CD14-positive monocyte (primary cell): ENCODE measurements at regions not wholly inside any gene's neighbourhood (a gene's known extent, or its start where the extent isn't known, plus 50 kb on each side); places are given as distances from the start of the nearest gene placed in this dataset.

ENCODE experiments used
- DNase-seq, 3 donors: peaks; one replicate each; pipeline ENCODE4 v3.0.0-alpha.2; 2011 to 2022
- H2AFZ ChIP-seq: 2 replicates; pipeline ENCODE4 v1.6.0; 2012; ENCODE audit warnings: mild to moderate bottlenecking, low read depth, low read length, inconsistent platforms; ENCODE audit not compliant: insufficient read depth, poor library complexity, severe bottlenecking
- H3K27ac ChIP-seq, 2 donors: 1 replicate in 1 of 2; 2 replicates in 1 of 2; pipeline ENCODE4 v1.5.1; 2012 to 2013; ENCODE audit warnings: low read length in 2 of 2, control low read depth in 1 of 2, inconsistent platforms in 1 of 2, low read depth in 1 of 2, mild to moderate bottlenecking in 1 of 2
- H3K27me3 ChIP-seq, 2 donors: one replicate each; pipeline versions ENCODE4 v1.6.0 to v1.6.1; 2011 to 2013; ENCODE audit warnings: low read length in 2 of 2; ENCODE audit not compliant: control insufficient read depth in 2 of 2, insufficient read depth in 2 of 2
- H3K36me3 ChIP-seq, 2 donors: replicated peaks in 1 of 2; 1 replicate in 1 of 2; 2 replicates in 1 of 2; pipeline versions ENCODE4 v1.5.1 to v1.6.1; 2012 to 2013; ENCODE audit warnings: low read length in 2 of 2, control low read depth in 1 of 2, inconsistent platforms in 1 of 2, mild to moderate bottlenecking in 1 of 2; ENCODE audit not compliant: insufficient read depth in 2 of 2, control insufficient read depth in 1 of 2
- H3K4me1 ChIP-seq, 2 donors: 1 replicate in 1 of 2; 2 replicates in 1 of 2; pipeline versions ENCODE4 v1.5.1 to v1.6.1; 2012 to 2013; ENCODE audit warnings: low read length in 2 of 2, control low read depth in 1 of 2, inconsistent platforms in 1 of 2, mild to moderate bottlenecking in 1 of 2, moderate library complexity in 1 of 2; ENCODE audit not compliant: insufficient read depth in 2 of 2, control insufficient read depth in 1 of 2
- H3K4me2 ChIP-seq: replicated peaks from 2 replicates; pipeline ENCODE3; 2012; ENCODE audit warnings: low read length, moderate library complexity, mild to moderate bottlenecking; ENCODE audit not compliant: poor library complexity, severe bottlenecking; ENCODE audit errors: extremely low read depth
- H3K4me3 ChIP-seq, 3 experiments: fragments of 200-600 bp in 1 of 3; sonication (generic) in 1 of 3; replicated peaks in 1 of 3; 1 replicate in 2 of 3; 2 replicates in 1 of 3; pipeline ENCODE4 v1.5.1; 2011 to 2013; ENCODE audit warnings: low read length in 3 of 3, mild to moderate bottlenecking in 3 of 3, control low read depth in 2 of 3, low read depth in 2 of 3, inconsistent platforms in 1 of 3, moderate library complexity in 1 of 3
- H3K79me2 ChIP-seq: 2 replicates; pipeline ENCODE4 v1.6.0; 2012; ENCODE audit warnings: mild to moderate bottlenecking, control low read depth, inconsistent platforms, low read length, moderate library complexity; ENCODE audit not compliant: insufficient read depth
- H3K9ac ChIP-seq: 2 replicates; pipeline ENCODE4 v1.6.0; 2017; ENCODE audit warnings: low read length, mild to moderate bottlenecking; ENCODE audit not compliant: insufficient read depth, poor library complexity, severe bottlenecking
- H3K9me3 ChIP-seq, 2 donors: replicated peaks in 1 of 2; 1 replicate in 1 of 2; 2 replicates in 1 of 2; pipeline versions ENCODE4 v1.5.1 to v1.6.1; 2012 to 2013; ENCODE audit warnings: low read length in 2 of 2, control low read depth in 1 of 2; ENCODE audit not compliant: control insufficient read depth in 1 of 2, insufficient read depth in 1 of 2
- H4K20me1 ChIP-seq: 2 replicates; pipeline ENCODE4 v1.6.0; 2012; ENCODE audit warnings: mild to moderate bottlenecking, low read length, control low read depth, moderate library complexity; ENCODE audit not compliant: insufficient read depth
- H3K27ac Mint-ChIP-seq, 7 donors: one replicate each; pipeline ENCODE4 v1.8.0; 2020; ENCODE audit warnings: mild to moderate bottlenecking in 7 of 7, mixed read lengths in 7 of 7, moderate library complexity in 6 of 7, inconsistent platforms in 2 of 7
- H3K27me3 Mint-ChIP-seq, 3 donors: one replicate each; pipeline ENCODE4 v1.8.0; 2021 to 2022; ENCODE audit warnings: low read depth in 3 of 3, mild to moderate bottlenecking in 3 of 3, mixed read lengths in 3 of 3, moderate library complexity in 3 of 3, inconsistent platforms in 1 of 3
- H3K36me3 Mint-ChIP-seq, 2 donors: one replicate each; pipeline ENCODE4 v1.8.0; 2020; ENCODE audit warnings: mixed read lengths in 2 of 2, inconsistent platforms in 1 of 2, mild to moderate bottlenecking in 1 of 2
- H3K4me1 Mint-ChIP-seq: one replicate; pipeline ENCODE4 v1.8.0; 2020; ENCODE audit warnings: mild to moderate bottlenecking, mixed read lengths
- H3K4me3 Mint-ChIP-seq, 2 donors: one replicate each; pipeline ENCODE4 v1.8.0; 2020; ENCODE audit warnings: mild to moderate bottlenecking in 2 of 2, mixed read lengths in 2 of 2, moderate library complexity in 1 of 2
- H3K9me3 Mint-ChIP-seq, 7 donors: one replicate each; pipeline ENCODE4 v1.8.0; 2020 to 2022; ENCODE audit warnings: mixed read lengths in 7 of 7, mild to moderate bottlenecking in 6 of 7, moderate library complexity in 6 of 7, inconsistent platforms in 2 of 7
- CTCF ChIP-seq: fragments of 200-600 bp; IDR thresholded peaks from one replicate; pipeline ENCODE4 v1.8.0; 2022; ENCODE audit warnings: antibody characterized with exemption, mild to moderate bottlenecking
- WGBS: methylation state at CpG from one replicate; pipeline ENCODE4 v1.1.5; 2013; ENCODE audit warnings: missing lambda C conversion rate; ENCODE audit not compliant: insufficient coverage; 5-methylcytosine and 5-hydroxymethylcytosine counted together
- intact Hi-C, 2 donors: fragments of 100-400 bp; cut with micrococcal nuclease; formaldehyde crosslinking; loops; one replicate each; pipeline versions ENCODE4 v1.15.0 to v1.15.1; 2023

GRCh38 chr2:234806818-234807217 is 145.0 kb upstream of the SH3BP4 start:
- no CpG with 5 or more reads among the region's 1 CpG for WGBS
- no peaks in the 10 kb centered on the region for H3K79me2 ChIP-seq
- no peak overlapping the region for H3K9ac ChIP-seq
- Mint-ChIP-seq H3K9me3 (peaks cover 0 to 18% (median 7%) of the 10 kb centered on the region in 7 donors), H3K4me1 (no peaks in the 10 kb centered on the region), H3K4me3 (no peak overlapping the region), H3K36me3 (no peaks in the 10 kb centered on the region), H3K27me3 (peaks cover 0 to 3% (median 2%) of the 10 kb centered on the region in 3 donors), H3K27ac (no peak overlapping the region)
- no peaks in the 10 kb centered on the region for H4K20me1 ChIP-seq
- H3K27me3 ChIP-seq = no peaks in the 10 kb centered on the region
- no peak overlapping the region for H2AFZ ChIP-seq
- H3K4me1 ChIP-seq = no peaks in the 10 kb centered on the region
- no peak overlapping the region for H3K4me3 ChIP-seq
- peaks cover 0 to 7% of the 10 kb centered on the region in 2 donors for H3K9me3 ChIP-seq
- no peak overlapping the region for H3K27ac ChIP-seq
- no peaks in the 10 kb centered on the region for H3K36me3 ChIP-seq
- intact Hi-C loops = no loop called here
- no peak for DNase-seq
- TF ChIP-seq CTCF = no peak
- H3K4me2 ChIP-seq = no peak overlapping the region

GRCh38 chr2:234805836-234806235 is 146.0 kb upstream of the SH3BP4 start:
- no peaks in the 10 kb centered on the region for H3K79me2 ChIP-seq
- H3K4me1 Mint-ChIP-seq = no peaks in the 10 kb centered on the region
- H3K27ac ChIP-seq = no peak overlapping the region
- no peaks in the 10 kb centered on the region for H3K27me3 ChIP-seq
- no peak overlapping the region for H3K4me3 Mint-ChIP-seq
- H3K36me3 Mint-ChIP-seq = no peaks in the 10 kb centered on the region
- intact Hi-C loops = no loop called here
- no peak overlapping the region for H2AFZ ChIP-seq
- no peak overlapping the region for H3K9ac ChIP-seq
- peaks cover 0 to 3% (median 2%) of the 10 kb centered on the region in 3 donors for H3K27me3 Mint-ChIP-seq
- no peaks in the 10 kb centered on the region for H3K36me3 ChIP-seq
- no peaks in the 10 kb centered on the region for H4K20me1 ChIP-seq
- H3K4me3 ChIP-seq = no peak overlapping the region
- H3K9me3 Mint-ChIP-seq = peaks cover 0 to 18% (median 7%) of the 10 kb centered on the region in 7 donors
- no peak overlapping the region for H3K27ac Mint-ChIP-seq
- H3K4me2 ChIP-seq = no peak overlapping the region
- no peak for TF ChIP-seq CTCF
- WGBS = no CpG with 5 or more reads among the region's 1 CpG
- DNase-seq = no peak
- H3K9me3 ChIP-seq = peaks cover 0 to 7% of the 10 kb centered on the region in 2 donors
- no peaks in the 10 kb centered on the region for H3K4me1 ChIP-seq
